ENCODE measurements at regions not wholly inside any gene's neighbourhood (a gene's known extent, or its start where the extent isn't known, plus 50 kb on each side); places are given as distances from the start of the nearest gene placed in this dataset.

GRCh38 chr2:588074-588645, 89.0 kb downstream of the TMEM18 start:
- Histone ChIP-seq H3K27me3 (ENCODE audit: insufficient read depth, low read depth, severe bottlenecking) (no peaks in the 10 kb centered on the region), H3K9me3 (ENCODE audit: severe bottlenecking) (no peaks in the 10 kb centered on the region), H3K27ac (no peak overlapping the region), H3K36me3 (no peaks in the 10 kb centered on the region), H3K4me3 (ENCODE audit: low read depth, low read length) (no peak overlapping the region)
- TF ChIP-seq, protein P1, sequence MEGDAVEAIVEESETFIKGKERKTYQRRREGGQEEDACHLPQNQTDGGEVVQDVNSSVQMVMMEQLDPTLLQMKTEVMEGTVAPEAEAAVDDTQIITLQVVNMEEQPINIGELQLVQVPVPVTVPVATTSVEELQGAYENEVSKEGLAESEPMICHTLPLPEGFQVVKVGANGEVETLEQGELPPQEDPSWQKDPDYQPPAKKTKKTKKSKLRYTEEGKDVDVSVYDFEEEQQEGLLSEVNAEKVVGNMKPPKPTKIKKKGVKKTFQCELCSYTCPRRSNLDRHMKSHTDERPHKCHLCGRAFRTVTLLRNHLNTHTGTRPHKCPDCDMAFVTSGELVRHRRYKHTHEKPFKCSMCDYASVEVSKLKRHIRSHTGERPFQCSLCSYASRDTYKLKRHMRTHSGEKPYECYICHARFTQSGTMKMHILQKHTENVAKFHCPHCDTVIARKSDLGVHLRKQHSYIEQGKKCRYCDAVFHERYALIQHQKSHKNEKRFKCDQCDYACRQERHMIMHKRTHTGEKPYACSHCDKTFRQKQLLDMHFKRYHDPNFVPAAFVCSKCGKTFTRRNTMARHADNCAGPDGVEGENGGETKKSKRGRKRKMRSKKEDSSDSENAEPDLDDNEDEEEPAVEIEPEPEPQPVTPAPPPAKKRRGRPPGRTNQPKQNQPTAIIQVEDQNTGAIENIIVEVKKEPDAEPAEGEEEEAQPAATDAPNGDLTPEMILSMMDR (IDR thresholded peaks at IDR 0.05; ENCODE audit: low read depth, low read length) = no peak
- DNase-seq = no peak

DNA sequence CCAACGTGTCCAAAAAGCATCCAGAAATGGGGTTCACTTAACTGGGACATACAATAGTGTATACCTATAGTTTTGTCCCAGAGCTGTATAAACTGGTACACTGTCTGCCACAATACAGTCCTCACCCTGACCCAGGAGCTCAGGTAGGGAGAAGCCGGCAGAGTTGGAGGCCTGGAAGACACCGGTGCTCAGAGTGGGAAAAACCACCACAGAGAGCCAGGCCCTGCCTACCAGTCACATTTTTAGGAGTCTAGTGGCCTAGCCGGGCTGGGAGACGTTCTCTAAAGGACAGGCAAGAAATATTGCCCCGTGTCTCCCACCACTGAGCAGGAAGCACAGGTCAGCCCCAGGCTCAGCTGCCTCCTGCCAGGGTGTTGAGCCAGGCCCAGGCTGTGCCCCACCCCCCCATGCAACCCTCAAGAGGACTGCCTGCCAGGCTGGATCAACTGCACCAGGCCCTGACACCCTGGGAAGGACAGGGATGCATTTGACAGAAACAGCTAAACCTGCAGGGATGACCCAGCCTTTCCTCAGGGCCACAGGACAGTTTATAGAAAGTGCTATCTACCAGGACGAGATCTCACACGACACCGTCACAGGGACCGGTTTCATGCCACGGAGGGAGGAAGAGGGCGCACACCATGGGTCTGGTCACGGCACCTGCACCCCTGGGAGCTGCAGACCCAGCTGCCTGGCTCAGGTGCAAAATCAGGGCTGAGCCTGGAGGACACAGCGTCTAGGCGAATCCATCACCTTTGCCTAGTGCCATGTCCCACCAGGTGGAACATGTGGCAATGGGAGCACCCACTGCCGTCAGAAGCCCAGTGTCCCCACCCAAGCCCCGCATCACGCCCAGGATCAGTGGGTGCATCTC, 89.9 kb downstream of the TMEM18 start:
- DNase-seq = no peak
- no peak overlapping the region for H3K27ac ChIP-seq
- no peaks in the 10 kb centered on the region for H3K9me3 ChIP-seq (ENCODE audit: severe bottlenecking)
- no peaks in the 10 kb centered on the region for H3K27me3 ChIP-seq (ENCODE audit: insufficient read depth, low read depth, severe bottlenecking)
- H3K4me3 ChIP-seq (ENCODE audit: low read depth, low read length) = no peak overlapping the region
- TF ChIP-seq, protein P1 (IDR thresholded peaks at IDR 0.05; ENCODE audit: low read depth, low read length) = no peak
- H3K36me3 ChIP-seq = no peaks in the 10 kb centered on the region

GRCh38 chr2:586641-587076, 90.5 kb downstream of the TMEM18 start:
- DNase-seq = no peak
- Histone ChIP-seq H3K27ac (no peak overlapping the region), H3K36me3 (no peaks in the 10 kb centered on the region), H3K27me3 (ENCODE audit: insufficient read depth, low read depth, severe bottlenecking) (no peaks in the 10 kb centered on the region), H3K4me3 (ENCODE audit: low read depth, low read length) (no peak overlapping the region), H3K9me3 (ENCODE audit: severe bottlenecking) (no peaks in the 10 kb centered on the region)
- TF ChIP-seq, protein P1 (IDR thresholded peaks at IDR 0.05; ENCODE audit: low read depth, low read length) = no peak

DNA sequence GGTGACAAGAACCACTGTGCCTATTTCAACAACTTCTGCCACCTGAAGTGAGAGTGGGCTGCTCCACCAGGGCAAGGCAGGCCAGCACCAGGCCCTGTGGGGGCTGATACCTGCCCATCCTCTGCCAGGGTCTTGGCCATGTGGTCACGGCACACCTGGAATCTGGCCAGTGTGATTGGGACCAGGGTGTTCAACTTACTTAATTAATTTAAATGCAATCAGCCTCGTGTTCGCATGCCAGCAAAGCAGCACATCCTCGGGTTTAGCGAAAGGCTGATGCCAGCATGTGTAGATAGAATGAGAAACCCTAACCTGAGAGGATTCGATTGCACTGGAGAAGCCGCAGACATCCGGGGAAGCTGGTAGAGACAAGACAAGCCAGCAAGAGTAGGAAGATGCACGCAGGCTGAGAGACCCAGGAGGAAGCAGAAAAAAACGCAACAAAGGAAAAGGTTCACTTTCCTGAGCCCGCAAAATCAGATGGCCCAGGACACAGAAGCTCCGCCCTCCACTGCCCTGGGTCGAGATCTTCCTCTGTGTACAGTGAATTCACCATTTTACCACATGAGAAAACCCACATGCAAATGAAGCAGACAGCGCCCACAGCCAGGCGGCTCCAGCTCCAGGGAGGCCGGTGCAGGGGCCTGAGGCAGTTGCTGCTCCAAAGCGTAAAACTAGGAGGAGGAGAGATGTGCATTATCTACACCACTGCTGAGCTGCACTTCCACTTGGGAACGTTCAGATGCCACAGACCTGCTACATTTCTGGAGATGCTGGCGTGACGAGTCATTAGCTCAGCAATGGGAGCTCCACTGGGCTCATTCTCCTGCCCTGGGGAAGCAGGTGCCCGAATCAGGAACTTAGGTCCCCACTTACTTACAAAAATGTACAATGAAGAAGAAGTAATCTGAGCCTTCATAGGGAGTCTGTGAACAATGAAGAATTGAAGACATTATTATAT, 92.1 kb downstream of the TMEM18 start:
- Histone ChIP-seq H3K4me3 (ENCODE audit: low read depth, low read length) (no peak overlapping the region), H3K27me3 (ENCODE audit: insufficient read depth, low read depth, severe bottlenecking) (no peaks in the 10 kb centered on the region), H3K9me3 (ENCODE audit: severe bottlenecking) (no peaks in the 10 kb centered on the region), H3K36me3 (no peaks in the 10 kb centered on the region), H3K27ac (no peak overlapping the region)
- TF ChIP-seq, protein P1 (IDR thresholded peaks at IDR 0.05; ENCODE audit: low read depth, low read length) = no peak
- DNase-seq = peak; percentile 2

DNA sequence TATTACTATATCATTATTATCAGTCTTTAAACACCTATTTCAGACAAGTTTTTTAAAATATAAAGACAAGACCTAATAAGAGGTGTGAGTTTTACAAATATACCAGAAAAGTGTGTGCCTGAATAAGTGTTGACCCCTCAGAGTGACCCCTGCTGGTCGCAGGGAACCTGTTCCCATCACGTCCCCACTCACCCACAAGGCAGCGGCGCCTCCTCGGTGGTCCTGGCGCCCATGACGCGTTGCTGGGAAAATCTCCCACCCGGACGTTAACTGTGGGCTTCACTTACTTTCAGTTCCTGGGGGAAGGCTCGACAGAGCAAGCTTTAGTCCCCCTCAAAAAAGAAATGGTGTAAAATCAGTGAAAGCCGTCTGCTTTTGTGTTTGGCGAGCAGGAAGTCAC, 93.5 kb downstream of the TMEM18 start:
- H3K9me3 ChIP-seq (ENCODE audit: severe bottlenecking) = no peaks in the 10 kb centered on the region
- no peak overlapping the region for H3K27ac ChIP-seq
- no peaks in the 10 kb centered on the region for H3K27me3 ChIP-seq (ENCODE audit: insufficient read depth, low read depth, severe bottlenecking)
- TF ChIP-seq, protein P1 (IDR thresholded peaks at IDR 0.05; ENCODE audit: low read depth, low read length) = peak; percentile 50
- DNase-seq = no peak
- H3K4me3 ChIP-seq (ENCODE audit: low read depth, low read length) = no peak overlapping the region
- H3K36me3 ChIP-seq = no peaks in the 10 kb centered on the region

All from WERI-Rb-1 (cell line).